ENCODE measurements at regions not wholly inside any gene's neighbourhood (a gene's known extent, or its start where the extent isn't known, plus 50 kb on each side); places are given as distances from the start of the nearest gene placed in this dataset.

DNA sequence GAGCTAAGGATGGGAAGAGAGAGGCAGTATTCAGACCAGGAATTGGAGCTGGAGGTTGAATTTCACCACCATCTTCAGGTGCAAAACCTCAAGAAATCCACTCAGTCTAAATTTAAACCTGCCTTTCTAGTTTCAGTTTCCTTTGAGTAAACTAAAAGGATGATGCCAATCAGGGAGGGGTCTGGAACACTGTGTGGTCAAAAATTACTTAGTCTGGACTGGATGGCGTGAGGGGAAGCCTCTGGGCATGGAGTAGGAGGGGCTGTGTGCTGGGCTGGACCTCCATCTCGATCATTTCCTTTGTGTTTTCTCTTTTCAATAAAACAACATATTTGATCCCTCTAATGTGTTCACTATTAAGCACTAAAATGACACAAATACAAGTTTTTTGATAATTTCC is 120.1 kb downstream of the GC start:
- Histone ChIP-seq H3K4me3 (no peak overlapping the region), H3K36me3 (replicated peaks in 1 of 2; ENCODE audit: insufficient read depth in 1 of 2, low read depth in 2 of 2) (no peaks in the 10 kb centered on the region), H3K4me1 (no peaks in the 10 kb centered on the region), H3K27ac (no peak overlapping the region), H3K27me3 (no peaks in the 10 kb centered on the region), H3K9me3 (no peaks in the 10 kb centered on the region)
- TF ChIP-seq POLR2A (IDR thresholded peaks at IDR 0.05): no peak
- intact Hi-C loops (cut with DNase I): no loop called here
- DNase-seq: no peak
- WGBS, 2 donors: 85 to 87% methylated on average over 2 of the region's 2 CpGs
- ATAC-seq: no peak

DNA sequence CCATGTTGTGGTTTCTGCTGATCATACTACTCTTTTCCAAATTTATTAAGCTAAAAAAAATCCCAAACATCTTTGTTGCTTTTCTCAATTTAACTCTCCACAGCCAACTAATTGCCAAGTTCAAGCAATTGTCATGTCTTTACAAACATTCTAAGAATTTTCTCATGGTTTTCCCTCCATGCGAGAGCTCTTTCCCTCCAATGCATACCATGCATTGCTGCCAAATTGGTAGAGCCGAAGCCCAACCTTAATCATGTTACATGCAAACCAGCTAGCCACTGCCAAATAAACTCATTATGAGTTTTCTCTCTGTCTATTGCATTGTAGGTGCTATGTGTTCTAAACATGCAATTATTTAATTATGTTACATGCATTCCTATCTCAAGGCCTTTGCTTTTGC is 123.9 kb downstream of the GC start:
- no peaks in the 10 kb centered on the region for H3K9me3 ChIP-seq
- DNase-seq: no peak
- WGBS, 2 donors: 91 to 94% methylated on average over 2 of the region's 2 CpGs
- no peak overlapping the region for H3K4me3 ChIP-seq
- H3K4me1 ChIP-seq: no peaks in the 10 kb centered on the region
- no peaks in the 10 kb centered on the region for H3K27me3 ChIP-seq
- intact Hi-C loops (cut with DNase I): no loop called here
- no peak for ATAC-seq
- no peaks in the 10 kb centered on the region for H3K36me3 ChIP-seq (replicated peaks in 1 of 2; ENCODE audit: insufficient read depth in 1 of 2, low read depth in 2 of 2)
- H3K27ac ChIP-seq: no peak overlapping the region
- TF ChIP-seq, protein P1, sequence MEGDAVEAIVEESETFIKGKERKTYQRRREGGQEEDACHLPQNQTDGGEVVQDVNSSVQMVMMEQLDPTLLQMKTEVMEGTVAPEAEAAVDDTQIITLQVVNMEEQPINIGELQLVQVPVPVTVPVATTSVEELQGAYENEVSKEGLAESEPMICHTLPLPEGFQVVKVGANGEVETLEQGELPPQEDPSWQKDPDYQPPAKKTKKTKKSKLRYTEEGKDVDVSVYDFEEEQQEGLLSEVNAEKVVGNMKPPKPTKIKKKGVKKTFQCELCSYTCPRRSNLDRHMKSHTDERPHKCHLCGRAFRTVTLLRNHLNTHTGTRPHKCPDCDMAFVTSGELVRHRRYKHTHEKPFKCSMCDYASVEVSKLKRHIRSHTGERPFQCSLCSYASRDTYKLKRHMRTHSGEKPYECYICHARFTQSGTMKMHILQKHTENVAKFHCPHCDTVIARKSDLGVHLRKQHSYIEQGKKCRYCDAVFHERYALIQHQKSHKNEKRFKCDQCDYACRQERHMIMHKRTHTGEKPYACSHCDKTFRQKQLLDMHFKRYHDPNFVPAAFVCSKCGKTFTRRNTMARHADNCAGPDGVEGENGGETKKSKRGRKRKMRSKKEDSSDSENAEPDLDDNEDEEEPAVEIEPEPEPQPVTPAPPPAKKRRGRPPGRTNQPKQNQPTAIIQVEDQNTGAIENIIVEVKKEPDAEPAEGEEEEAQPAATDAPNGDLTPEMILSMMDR (IDR thresholded peaks at IDR 0.05): no peak
- no peak for TF ChIP-seq POLR2A (IDR thresholded peaks at IDR 0.05)

DNA sequence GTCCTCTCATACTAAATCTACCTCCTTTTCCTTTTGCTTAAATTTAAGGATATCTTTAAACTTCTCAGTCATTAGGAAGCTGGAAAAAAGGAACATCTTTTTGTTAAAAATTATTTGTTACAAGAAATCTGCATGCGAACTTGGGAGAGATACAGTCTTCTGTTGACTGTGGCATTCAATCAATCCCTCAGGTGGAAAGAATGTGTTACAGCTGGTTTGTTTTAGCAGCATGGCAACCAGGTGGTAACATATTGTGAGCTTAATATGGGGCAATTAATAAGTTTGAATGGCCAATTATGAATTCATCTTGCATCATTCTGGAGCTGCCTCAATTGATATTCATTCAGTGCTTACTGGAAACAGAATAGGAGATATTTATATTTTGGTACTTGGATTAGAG is 135.0 kb downstream of the GC start:
- Histone ChIP-seq H3K27ac (peak overlapping the region in 1 of 4 donors; percentile 10), H3K9me3 (no peaks in the 10 kb centered on the region), H3K27me3 (no peaks in the 10 kb centered on the region), H3K4me1 (peaks cover 12% of the 10 kb centered on the region), H3K4me3 (no peak overlapping the region), H3K36me3 (replicated peaks in 1 of 2; ENCODE audit: insufficient read depth in 1 of 2, low read depth in 2 of 2) (no peaks in the 10 kb centered on the region)
- ATAC-seq (peak; percentile 55), DNase-seq (no peak)
- no peak for TF ChIP-seq POLR2A (IDR thresholded peaks at IDR 0.05)
- TF ChIP-seq, protein P1 (IDR thresholded peaks at IDR 0.05): no peak
- 0 to 46% methylated on average over 1 of the region's 1 CpG for WGBS, 2 donors
- intact Hi-C loops (cut with DNase I): no loop called here

DNA sequence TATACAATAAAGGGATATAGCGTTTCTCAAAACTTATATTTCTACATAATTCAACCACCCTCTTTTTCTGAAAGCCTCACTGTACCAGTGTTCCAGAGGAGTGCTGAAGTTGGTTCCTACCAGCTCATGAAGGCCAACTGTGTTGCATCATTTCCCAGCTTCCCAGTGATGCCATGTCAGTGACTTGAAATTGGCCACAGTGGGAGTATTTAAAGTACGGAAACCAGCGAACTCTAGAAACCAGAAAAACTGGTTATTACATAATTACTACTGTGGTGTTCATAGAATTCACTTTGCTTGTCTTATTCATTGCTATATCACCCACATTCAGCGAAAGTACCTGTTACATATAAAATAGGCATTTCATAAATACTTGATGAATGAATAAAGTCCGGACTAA is 135.4 kb downstream of the GC start:
- no peak overlapping the region for H3K4me3 ChIP-seq
- H3K36me3 ChIP-seq (replicated peaks in 1 of 2; ENCODE audit: insufficient read depth in 1 of 2, low read depth in 2 of 2): no peaks in the 10 kb centered on the region
- DNase-seq: peak in 3 of 4 donors; percentile 25 to 48 (median 44)
- 41 to 56% methylated on average over 5 of the region's 5 CpGs for WGBS, 2 donors
- ATAC-seq: peak; percentile 89
- intact Hi-C loops (cut with DNase I): no loop called here
- no peaks in the 10 kb centered on the region for H3K9me3 ChIP-seq
- H3K4me1 ChIP-seq: peaks cover 12% of the 10 kb centered on the region
- TF ChIP-seq, protein P1 (IDR thresholded peaks at IDR 0.05): no peak
- no peak for TF ChIP-seq POLR2A (IDR thresholded peaks at IDR 0.05)
- peak overlapping the region in 1 of 4 donors; percentile 10 for H3K27ac ChIP-seq
- H3K27me3 ChIP-seq: no peaks in the 10 kb centered on the region

DNA sequence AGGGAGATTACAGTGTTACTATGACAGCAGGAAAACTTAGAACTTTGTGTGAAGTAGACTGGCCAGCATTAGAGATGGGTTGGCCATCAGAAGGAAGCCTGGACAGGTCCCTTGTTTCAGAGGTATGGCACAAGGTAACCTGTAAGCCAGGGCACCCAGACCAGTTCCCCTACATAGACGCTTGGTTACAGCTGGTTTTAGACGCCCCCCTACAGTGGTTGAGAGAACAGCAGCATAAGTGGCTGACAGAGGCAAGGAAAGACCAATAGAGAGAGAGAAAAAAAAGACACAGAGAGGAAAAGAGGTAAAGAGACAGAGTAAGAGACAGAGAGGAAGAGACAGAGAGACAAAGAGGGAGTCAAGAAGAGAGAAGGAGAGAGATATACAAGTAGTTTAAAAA is 144.5 kb downstream of the GC start:
- no peak for TF ChIP-seq POLR2A (IDR thresholded peaks at IDR 0.05)
- TF ChIP-seq, protein P1 (IDR thresholded peaks at IDR 0.05): no peak
- Histone ChIP-seq H3K4me3 (no peak overlapping the region), H3K4me1 (no peaks in the 10 kb centered on the region), H3K27me3 (no peaks in the 10 kb centered on the region), H3K9me3 (no peaks in the 10 kb centered on the region), H3K27ac (no peak overlapping the region), H3K36me3 (replicated peaks in 1 of 2; ENCODE audit: insufficient read depth in 1 of 2, low read depth in 2 of 2) (no peaks in the 10 kb centered on the region)
- DNase-seq: no peak
- WGBS, 2 donors: 85 to 88% methylated on average over 2 of the region's 2 CpGs
- intact Hi-C loops (cut with DNase I): no loop called here
- ATAC-seq: no peak

Measured in body of pancreas (tissue), 4 donors.